H1 (cell line): ENCODE measurements at regions not wholly inside any gene's neighbourhood (a gene's known extent, or its start where the extent isn't known, plus 50 kb on each side); places are given as distances from the start of the nearest gene placed in this dataset.

Source experiments
- CTCF ChIA-PET: fragments of 300-600 bp; sonication (Branson Sonifier 250); formaldehyde crosslinking; loops from one replicate; lab custom pipeline; 2021; ENCODE audit not compliant: partially characterized antibody; lab: Charles Lee
- POLR2A ChIA-PET: fragments of 300-600 bp; sonication (Branson Sonifier 250); formaldehyde crosslinking; loops from one replicate; lab custom pipeline; 2021; ENCODE audit warnings: inconsistent platforms; ENCODE audit not compliant: partially characterized antibody; lab: Charles Lee
- DNase-seq, 2 experiments: peaks; one replicate each; pipeline versions ENCODE4 v3.0.0 to v3.0.0-alpha.2; 2010 to 2022; ENCODE audit warnings: low spot score in 2 of 2, low read depth in 1 of 2, mixed read lengths in 1 of 2
- FAIRE-seq: peaks from 2 replicates; lab custom pipeline; 2011; peaks lifted over from hg19 to GRCh38; lab: Jason Lieb, UNC
- H2AFZ ChIP-seq: 2 replicates; pipeline ENCODE4 v1.8.1; 2012; ENCODE audit warnings: low read length, inconsistent platforms
- H2AK5ac ChIP-seq: 2 replicates; pipeline ENCODE4 v1.6.1; 2013; ENCODE audit warnings: low read depth, low read length
- H2BK120ac ChIP-seq: replicated peaks from 2 replicates; pipeline ENCODE3; 2013; ENCODE audit warnings: low read depth, low read length, inconsistent platforms
- H2BK12ac ChIP-seq: 2 replicates; pipeline ENCODE4 v1.6.1; 2013; ENCODE audit warnings: low read depth, low read length
- H2BK15ac ChIP-seq: 2 replicates; pipeline ENCODE4 v1.6.1; 2013; ENCODE audit warnings: low read length
- H2BK20ac ChIP-seq: 2 replicates; pipeline ENCODE4 v1.6.1; 2013; ENCODE audit warnings: low read length
- H2BK5ac ChIP-seq: 2 replicates; pipeline ENCODE4 v1.6.1; 2013; ENCODE audit warnings: low read depth, low read length
- H3K14ac ChIP-seq: 2 replicates; pipeline ENCODE4 v1.6.1; 2013; ENCODE audit warnings: inconsistent platforms; ENCODE audit not compliant: insufficient read length
- H3K18ac ChIP-seq: 2 replicates; pipeline ENCODE4 v1.6.1; 2013; ENCODE audit warnings: low read length; ENCODE audit errors: extremely low read depth
- H3K23ac ChIP-seq: 2 replicates; pipeline ENCODE4 v1.6.1; 2013; ENCODE audit warnings: inconsistent platforms; ENCODE audit not compliant: insufficient read length
- H3K23me2 ChIP-seq: 2 replicates; pipeline ENCODE4 v1.6.1; 2013; ENCODE audit warnings: low read depth, low read length
- H3K27ac ChIP-seq: 2 replicates; pipeline ENCODE4 v1.6.1; 2011; ENCODE audit warnings: low read depth, low read length, inconsistent platforms
- H3K27me3 ChIP-seq, 4 experiments: replicated peaks in 1 of 4; 1 replicate in 1 of 4; 2 replicates in 3 of 4; pipeline versions ENCODE4 v1.6.1 to v1.8.1; 2011 to 2013; ENCODE audit warnings: low read length in 3 of 4, mild to moderate bottlenecking in 3 of 4, inconsistent platforms in 2 of 4, mixed read lengths in 2 of 4, moderate library complexity in 1 of 4; ENCODE audit not compliant: control insufficient read depth in 3 of 4, insufficient read depth in 3 of 4; ENCODE audit errors: extremely low read depth in 1 of 4
- H3K36me3 ChIP-seq, 4 experiments: 2 replicates each; pipeline versions ENCODE4 v1.6.1 to v1.8.1; 2011 to 2013; ENCODE audit warnings: mild to moderate bottlenecking in 4 of 4, low read length in 3 of 4, moderate library complexity in 2 of 4, control low read depth in 1 of 4, inconsistent platforms in 1 of 4; ENCODE audit not compliant: insufficient read depth in 4 of 4, control insufficient read depth in 2 of 4
- H3K4ac ChIP-seq: replicated peaks from 2 replicates; pipeline ENCODE3; 2013; ENCODE audit warnings: low read length, low read depth, mixed read lengths, inconsistent platforms; ENCODE audit not compliant: insufficient read length
- H3K4me1 ChIP-seq, 4 experiments: replicated peaks in 1 of 4; 1 replicate in 1 of 4; 2 replicates in 3 of 4; pipeline versions ENCODE4 v1.6.1 to v1.8.1; 2011 to 2013; ENCODE audit warnings: low read length in 3 of 4, inconsistent platforms in 2 of 4, mixed read lengths in 1 of 4; ENCODE audit not compliant: insufficient read depth in 4 of 4, control insufficient read depth in 3 of 4
- H3K4me2 ChIP-seq, 2 experiments: 2 replicates each; pipeline versions ENCODE4 v1.6.1 to v1.8.1; 2011 to 2013; ENCODE audit warnings: low read depth in 2 of 2, low read length in 2 of 2, control low read depth in 1 of 2, inconsistent platforms in 1 of 2, mild to moderate bottlenecking in 1 of 2; ENCODE audit not compliant: insufficient read depth in 1 of 2
- H3K4me3 ChIP-seq, 4 experiments: fragments of 200-600, 300-600 bp in 1 of 4; sonication (generic), shearing (Covaris generic), sonication (Bioruptor Twin) in 1 of 4; 2 replicates each; pipeline versions ENCODE4 v1.5.1 to v1.8.1; 2011 to 2016; ENCODE audit warnings: low read length in 4 of 4, low read depth in 3 of 4, control low read depth in 2 of 4, inconsistent platforms in 2 of 4, mild to moderate bottlenecking in 2 of 4, mixed read lengths in 1 of 4, moderate library complexity in 1 of 4; ENCODE audit not compliant: insufficient read depth in 2 of 4; ENCODE audit errors: extremely low read depth in 1 of 4
- H3K56ac ChIP-seq: replicated peaks from 2 replicates; pipeline ENCODE3; 2013; ENCODE audit warnings: low read depth, mild to moderate bottlenecking, mixed read lengths, low read length, inconsistent platforms; ENCODE audit not compliant: insufficient read length
- H3K79me1 ChIP-seq: 2 replicates; pipeline ENCODE4 v1.6.1; 2013; ENCODE audit warnings: low read depth, low read length, control low read depth
- H3K79me2 ChIP-seq, 2 experiments: 2 replicates each; pipeline versions ENCODE4 v1.6.1 to v1.8.1; 2012 to 2013; ENCODE audit warnings: low read length in 2 of 2, mild to moderate bottlenecking in 2 of 2, inconsistent platforms in 1 of 2; ENCODE audit not compliant: insufficient read depth in 2 of 2, control insufficient read depth in 1 of 2
- H3K9ac ChIP-seq, 4 experiments: replicated peaks in 1 of 4; 1 replicate in 1 of 4; 2 replicates in 3 of 4; pipeline versions ENCODE4 v1.6.1 to v1.8.1; 2011 to 2013; ENCODE audit warnings: low read depth in 3 of 4, low read length in 3 of 4, control low read depth in 2 of 4, mild to moderate bottlenecking in 2 of 4, moderate library complexity in 2 of 4, inconsistent platforms in 1 of 4; ENCODE audit errors: extremely low read depth in 1 of 4
- H3K9me3 ChIP-seq, 2 experiments: 2 replicates each; pipeline versions ENCODE4 v1.6.1 to v1.8.1; 2012 to 2013; ENCODE audit warnings: mild to moderate bottlenecking in 2 of 2, moderate library complexity in 2 of 2, control low read depth in 1 of 2, inconsistent platforms in 1 of 2, low read depth in 1 of 2, low read length in 1 of 2, mixed read lengths in 1 of 2; ENCODE audit not compliant: insufficient read depth in 2 of 2
- H4K20me1 ChIP-seq, 2 experiments: replicated peaks in 1 of 2; 2 replicates each; pipeline versions ENCODE3 to v1.8.1; 2011 to 2013; ENCODE audit warnings: inconsistent platforms in 2 of 2, low read length in 2 of 2, mild to moderate bottlenecking in 1 of 2; ENCODE audit not compliant: insufficient read depth in 2 of 2, control insufficient read depth in 1 of 2
- H4K5ac ChIP-seq: 2 replicates; pipeline ENCODE4 v1.6.1; 2013; ENCODE audit warnings: low read length, low read depth, mixed read lengths, inconsistent platforms; ENCODE audit not compliant: insufficient read length
- H4K8ac ChIP-seq: 2 replicates; pipeline ENCODE4 v1.8.0; 2013; ENCODE audit warnings: mild to moderate bottlenecking, moderate library complexity, low read length, inconsistent platforms; ENCODE audit not compliant: insufficient read depth; ENCODE audit errors: extremely low read depth
- H4K91ac ChIP-seq: replicated peaks from 2 replicates; pipeline ENCODE3; 2013; ENCODE audit warnings: low read length, mixed read lengths, inconsistent platforms; ENCODE audit not compliant: insufficient read length
- ATF2 ChIP-seq: IDR thresholded peaks from 2 replicates; pipeline ENCODE4 v1.6.1; 2012; ENCODE audit warnings: low read length, inconsistent platforms
- CEBPB ChIP-seq: IDR thresholded peaks from 2 replicates; pipeline ENCODE4 v1.6.1; 2012; ENCODE audit warnings: low read depth, low read length
- CHD2 ChIP-seq: IDR thresholded peaks from 2 replicates; pipeline ENCODE4 v1.6.1; 2012; ENCODE audit warnings: low read length, improper control_type of control experiment
- GABPA ChIP-seq: IDR thresholded peaks from 2 replicates; pipeline ENCODE4 v1.6.1; 2011; ENCODE audit warnings: mild to moderate bottlenecking, low read length, moderate library complexity, borderline replicate concordance; ENCODE audit not compliant: insufficient read depth
- KDM1A ChIP-seq: fragments of 200-600, 300-600 bp; sonication (generic); IDR thresholded peaks from 2 replicates; pipeline ENCODE4 v1.7.1; 2016; ENCODE audit warnings: mild to moderate bottlenecking, low read length, borderline replicate concordance
- MAFK ChIP-seq: IDR thresholded peaks from 2 replicates; pipeline ENCODE4 v1.6.1; 2012; ENCODE audit warnings: low read depth, mild to moderate bottlenecking, improper control_type of control experiment, low read length
- POLR2AphosphoS5 ChIP-seq: IDR thresholded peaks from 2 replicates; pipeline ENCODE4 v1.6.1; 2011; ENCODE audit warnings: low read depth, low read length
- POU5F1 ChIP-seq: IDR thresholded peaks from 2 replicates; pipeline ENCODE4 v1.6.1; 2011; ENCODE audit warnings: low read depth, mild to moderate bottlenecking, low read length, moderate library complexity
- RXRA ChIP-seq: IDR thresholded peaks from 2 replicates; pipeline ENCODE4 v1.6.1; 2011; ENCODE audit warnings: low read depth, mild to moderate bottlenecking, low read length, moderate library complexity; ENCODE audit not compliant: insufficient read depth
- SAP30 ChIP-seq: fragments of 300-600 bp; sonication (generic); IDR thresholded peaks from 2 replicates; pipeline ENCODE4 v1.7.1; 2012; ENCODE audit warnings: low read length, moderate library complexity, mild to moderate bottlenecking, inconsistent platforms; ENCODE audit not compliant: insufficient read depth, insufficient replicate concordance
- SIN3A ChIP-seq, 2 experiments: IDR thresholded peaks in 1 of 2; conservative IDR thresholded peaks in 1 of 2; 2 replicates each; pipeline ENCODE4 v1.6.1; 2011 to 2012; ENCODE audit warnings: low read length in 2 of 2, improper control_type of control experiment in 1 of 2, low read depth in 1 of 2, mild to moderate bottlenecking in 1 of 2
- SIRT6 ChIP-seq: IDR thresholded peaks from one replicate; pipeline ENCODE4 v1.7.1; 2012; ENCODE audit warnings: low read length, inconsistent platforms
- TEAD4 ChIP-seq: IDR thresholded peaks from 2 replicates; pipeline ENCODE4 v1.6.1; 2012; ENCODE audit warnings: low read depth, low read length, inconsistent platforms, mixed read lengths
- WGBS, 2 experiments: shearing (Covaris generic) in 1 of 2; methylation state at CpG; one replicate each; pipeline versions ENCODE4 v1.1.6 to v1.1.7; 2013 to 2015; ENCODE audit warnings: low lambda C conversion rate in 2 of 2, mixed read lengths in 2 of 2, inconsistent platforms in 1 of 2, low coverage in 1 of 2, missing lambda C conversion rate in 1 of 2; ENCODE audit not compliant: insufficient replicate concordance in 2 of 2, insufficient coverage in 1 of 2, insufficient read length in 1 of 2; ENCODE audit errors: extremely low coverage in 1 of 2, missing lambda C conversion rate in 1 of 2; 5-methylcytosine and 5-hydroxymethylcytosine counted together

- H4K20me1 ChIP-seq: no peaks in the 10 kb centered on the region
- TF ChIP-seq CHD2 (no peak), SIRT6 (no peak), SIN3A (conservative IDR thresholded peaks at IDR 0.05 in 1 of 2, IDR thresholded peaks at IDR 0.05 in 1 of 2; ENCODE audit: low read depth in 1 of 2, low read length in 2 of 2) (no peak), POLR2AphosphoS5 (no peak), CEBPB (no peak), MAFK (no peak), TEAD4 (no peak), GABPA (no peak), POU5F1 (no peak), SAP30 (no peak), ATF2 (no peak), RXRA (no peak), KDM1A (no peak)
Measured at GRCh38 chr14:66237741-66238140, 248.4 kb upstream of the CCDC196 start.

More at GRCh38 chr14:66237741-66238140, 248.4 kb upstream of the CCDC196 start:
- H2AK5ac ChIP-seq: no peak overlapping the region
- DNase-seq: no peak
- no peak overlapping the region for H4K91ac ChIP-seq
- 98% methylated on average over 4 of the region's 4 CpGs; no CpG with 5 or more reads in 1 of the 2 experiments for WGBS, 2 experiments
- H3K18ac ChIP-seq: no peak overlapping the region
- no peaks in the 10 kb centered on the region; a peak in 1 of 7 replicates for H3K4me1 ChIP-seq
- H2BK20ac ChIP-seq: no peak overlapping the region
- CTCF ChIA-PET: interaction anchor here (1.0 to 1.2 kb wide), 4 partner anchors 12 to 278 kb away, joined by 3 read pairs; no protein-coding TSS in a partner anchor
- H2AFZ ChIP-seq: no peak overlapping the region
- no peak overlapping the region for H3K23ac ChIP-seq
- no peak overlapping the region for H2BK5ac ChIP-seq
- no peak overlapping the region for H3K14ac ChIP-seq
- H3K4ac ChIP-seq: no peak overlapping the region
- H3K36me3 ChIP-seq: no peaks in the 10 kb centered on the region
- no peak overlapping the region for H3K56ac ChIP-seq
- no peaks in the 10 kb centered on the region for H3K79me1 ChIP-seq
- H3K27me3 ChIP-seq: no peaks in the 10 kb centered on the region
- no peaks in the 10 kb centered on the region for H3K9me3 ChIP-seq
- no peak overlapping the region for H2BK15ac ChIP-seq
- H2BK120ac ChIP-seq: no peak overlapping the region
- POLR2A ChIA-PET: no interaction called here
- no peak overlapping the region for H3K4me2 ChIP-seq
- no peak overlapping the region for H2BK12ac ChIP-seq
- no peaks in the 10 kb centered on the region for H3K79me2 ChIP-seq
- no peak overlapping the region for H3K4me3 ChIP-seq
- no peak overlapping the region for H3K27ac ChIP-seq
- no peak overlapping the region for H4K8ac ChIP-seq
- no peak overlapping the region for H4K5ac ChIP-seq
- H3K23me2 ChIP-seq: no peaks in the 10 kb centered on the region
- H3K9ac ChIP-seq: no peak overlapping the region
- no peak for FAIRE-seq
